IPS-18c (cell line): ENCODE measurements at regions not wholly inside any gene's neighbourhood (a gene's known extent, or its start where the extent isn't known, plus 50 kb on each side); places are given as distances from the start of the nearest gene placed in this dataset.
"Not testable (repeated sequence)": the region's sequence is repeated elsewhere in the genome, so short reads cannot be mapped to it uniquely, and the experiment has no call there.

Source experiments
- H3K4me3 ChIP-seq: 2 replicates; pipeline ENCODE4 v1.7.0; 2013; ENCODE audit warnings: low read depth, mild to moderate bottlenecking, low read length, moderate library complexity; ENCODE audit not compliant: insufficient read depth
- H3K9me3 ChIP-seq: one replicate; pipeline ENCODE4 v1.6.1; 2013; ENCODE audit warnings: mild to moderate bottlenecking, low read length, moderate library complexity; ENCODE audit not compliant: control insufficient read depth, insufficient read depth

GRCh38 chr5:89534331-89534730 is 651.3 kb upstream of the MEF2C start:
- Histone ChIP-seq H3K4me3 (no peak overlapping the region), H3K9me3 (no peaks in the 10 kb centered on the region)

- Histone ChIP-seq H3K9me3 (no peaks in the 10 kb centered on the region), H3K4me3 (no peak overlapping the region)
Observed at GRCh38 chr5:89524785-89525184, 641.8 kb upstream of the MEF2C start.

GRCh38 chr5:89523867-89524266 is 640.9 kb upstream of the MEF2C start:
- H3K4me3 ChIP-seq, H3K9me3 ChIP-seq: not testable (repeated sequence)

DNA sequence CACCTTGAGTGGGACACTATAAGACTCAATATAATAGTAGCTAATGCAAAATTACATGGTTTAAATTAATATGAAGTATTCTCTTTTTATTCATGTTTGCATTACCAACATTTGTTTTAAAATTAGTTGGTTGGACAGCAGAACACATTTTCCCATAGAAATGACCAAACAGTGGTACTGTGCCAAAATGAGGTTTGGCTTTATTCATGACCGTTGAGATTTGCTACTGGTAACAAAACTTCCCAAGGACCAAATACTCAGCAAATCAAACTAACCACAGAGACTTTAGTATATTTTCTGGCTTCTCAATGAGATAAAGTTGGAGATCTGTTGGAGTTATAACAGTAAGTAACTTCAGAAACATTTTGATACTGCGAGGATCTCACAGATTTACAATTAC is 637.8 kb upstream of the MEF2C start:
- Histone ChIP-seq H3K9me3 (no peaks in the 10 kb centered on the region), H3K4me3 (no peak overlapping the region)

DNA sequence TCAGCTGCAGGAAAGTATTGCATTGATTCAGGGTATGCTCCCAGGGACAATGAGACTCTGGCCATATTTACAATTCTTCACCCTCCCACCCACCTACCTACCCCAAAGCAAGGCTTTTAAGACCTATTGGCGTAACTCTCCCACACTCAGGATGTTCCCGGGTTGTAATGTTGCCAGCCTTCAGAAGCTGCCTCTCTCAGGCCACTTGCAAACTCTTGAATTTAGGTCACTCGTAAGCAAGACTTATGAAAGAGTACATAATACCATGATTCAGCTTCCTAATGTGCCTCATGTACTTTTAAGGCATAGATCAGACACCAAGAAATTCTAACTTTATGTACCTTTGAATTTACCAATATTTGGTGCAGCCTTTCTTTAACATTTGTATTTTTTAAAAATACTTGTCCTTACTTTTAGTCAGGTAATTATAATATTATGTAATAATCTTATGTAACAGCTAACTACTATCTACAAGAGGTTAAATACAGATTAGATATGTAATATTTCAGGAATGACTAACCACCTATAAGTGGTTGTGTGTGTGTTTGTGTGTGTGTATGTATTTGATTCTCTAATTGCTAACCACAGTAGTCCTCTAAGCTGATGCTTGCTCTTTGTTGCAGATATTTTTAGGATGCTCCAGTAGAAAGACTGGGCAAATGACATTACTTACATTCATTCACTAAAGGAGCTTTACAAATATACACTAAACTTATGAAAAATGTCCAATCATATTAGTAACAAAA is 630.5 kb upstream of the MEF2C start:
- Histone ChIP-seq H3K4me3 (no peak overlapping the region), H3K9me3 (no peaks in the 10 kb centered on the region)

DNA sequence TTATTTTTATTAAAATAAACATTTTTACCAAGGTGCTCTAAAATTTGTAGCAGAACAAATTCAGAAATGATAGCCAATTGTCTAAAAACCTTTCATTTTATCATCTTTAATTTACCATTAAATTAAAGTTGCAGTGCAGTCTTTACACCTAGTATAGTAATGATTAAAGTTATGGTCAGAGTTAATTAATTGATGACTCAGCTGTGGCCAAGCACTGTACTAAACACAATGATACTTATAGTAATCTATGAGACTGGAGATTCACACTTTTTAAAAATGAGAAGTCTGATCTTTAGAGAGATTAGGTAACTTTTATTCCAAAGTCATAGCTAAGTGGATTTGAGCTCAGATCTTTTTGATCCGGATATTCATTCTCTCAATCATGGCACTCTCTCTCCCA is 621.1 kb upstream of the MEF2C start:
- no peaks in the 10 kb centered on the region for H3K9me3 ChIP-seq
- H3K4me3 ChIP-seq: no peak overlapping the region

- H3K4me3 ChIP-seq: no peak overlapping the region
Observed at GRCh38 chr5:89499787-89500186, 616.8 kb upstream of the MEF2C start.

GRCh38 chr5:89498699-89499098 is 615.7 kb upstream of the MEF2C start:
- no peaks in the 10 kb centered on the region for H3K9me3 ChIP-seq
- no peak overlapping the region for H3K4me3 ChIP-seq

More at GRCh38 chr5:89499787-89500186, 616.8 kb upstream of the MEF2C start:
- no peaks in the 10 kb centered on the region for H3K9me3 ChIP-seq

DNA sequence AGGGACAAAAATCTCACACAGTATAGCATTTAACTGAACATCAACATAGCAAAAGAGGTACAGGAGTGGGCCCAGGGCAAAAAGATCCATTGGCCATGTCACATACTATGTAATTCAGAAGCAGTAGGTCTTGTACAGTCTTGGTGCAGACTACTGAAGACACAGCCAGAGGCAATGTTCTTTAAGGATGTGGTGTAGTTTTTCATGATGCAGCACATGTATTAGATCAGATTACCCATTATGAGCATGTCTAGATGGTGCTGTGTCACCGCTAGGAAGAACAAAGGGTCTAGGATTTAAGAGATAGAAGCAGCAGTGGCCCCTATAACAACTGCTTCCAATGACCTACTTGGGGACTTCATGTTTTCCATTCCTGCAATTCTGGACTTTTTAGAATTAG is 610.4 kb upstream of the MEF2C start:
- H3K9me3 ChIP-seq: no peaks in the 10 kb centered on the region

GRCh38 chr5:89484962-89485361 is 602.0 kb upstream of the MEF2C start:
- Histone ChIP-seq H3K9me3 (no peaks in the 10 kb centered on the region), H3K4me3 (no peak overlapping the region)

More for the DNA sequence above, 610.4 kb upstream of the MEF2C start:
- H3K4me3 ChIP-seq: no peak overlapping the region

- no peak overlapping the region for H3K4me3 ChIP-seq
- H3K9me3 ChIP-seq: no peaks in the 10 kb centered on the region
Observed at GRCh38 chr5:89480406-89481007, 597.5 kb upstream of the MEF2C start.

- Histone ChIP-seq H3K4me3 (no peak overlapping the region), H3K9me3 (no peaks in the 10 kb centered on the region)
Observed at GRCh38 chr5:89478851-89479250, 595.9 kb upstream of the MEF2C start.

GRCh38 chr5:89473196-89473595 is 590.2 kb upstream of the MEF2C start:
- no peaks in the 10 kb centered on the region for H3K9me3 ChIP-seq

GRCh38 chr5:89471541-89471940 is 588.6 kb upstream of the MEF2C start:
- no peak overlapping the region for H3K4me3 ChIP-seq

More at GRCh38 chr5:89473196-89473595, 590.2 kb upstream of the MEF2C start:
- H3K4me3 ChIP-seq: no peak overlapping the region

DNA sequence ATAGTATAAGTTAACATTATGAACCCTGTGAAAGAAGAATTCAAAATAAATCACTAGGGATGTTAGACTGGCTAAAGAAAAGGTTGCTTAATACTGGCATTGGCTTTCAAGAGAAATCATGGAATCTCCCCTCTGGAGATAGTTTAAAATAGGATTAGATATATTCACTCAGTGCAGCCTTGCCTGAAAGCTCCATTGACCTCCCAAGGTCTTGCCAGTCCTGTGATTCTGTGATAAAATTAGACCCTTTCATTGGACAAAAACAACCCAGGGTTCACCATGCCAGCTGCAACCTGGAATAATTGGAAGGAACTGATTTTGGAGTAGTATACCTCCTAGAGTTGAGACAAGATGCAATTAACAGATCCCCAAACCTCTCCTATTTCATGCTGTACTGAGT is 588.1 kb upstream of the MEF2C start:
- Histone ChIP-seq H3K9me3 (no peaks in the 10 kb centered on the region), H3K4me3 (no peak overlapping the region)

More at GRCh38 chr5:89471541-89471940, 588.6 kb upstream of the MEF2C start:
- no peaks in the 10 kb centered on the region for H3K9me3 ChIP-seq

- no peaks in the 10 kb centered on the region for H3K9me3 ChIP-seq
- no peak overlapping the region for H3K4me3 ChIP-seq
Observed at GRCh38 chr5:89470658-89471057, 587.7 kb upstream of the MEF2C start.

DNA sequence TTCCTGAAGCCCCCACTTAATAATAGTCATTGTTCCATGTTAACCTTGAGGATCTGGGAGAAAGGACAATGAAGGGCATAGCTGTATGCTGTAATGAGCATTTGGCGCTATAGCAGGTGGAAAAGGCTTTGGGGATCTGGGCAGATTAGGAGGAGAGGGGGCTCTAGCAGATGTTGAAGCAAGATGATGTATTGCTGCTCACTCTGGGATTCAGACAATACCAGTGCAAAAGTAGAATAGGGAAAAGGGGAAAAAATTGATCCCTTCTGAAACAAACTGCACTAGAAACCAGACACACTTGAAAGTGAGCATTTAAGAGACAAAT is 575.3 kb upstream of the MEF2C start:
- no peak overlapping the region for H3K4me3 ChIP-seq
- no peaks in the 10 kb centered on the region for H3K9me3 ChIP-seq

- no peak overlapping the region for H3K4me3 ChIP-seq
- no peaks in the 10 kb centered on the region for H3K9me3 ChIP-seq
Observed at GRCh38 chr5:89457411-89458331, 574.7 kb upstream of the MEF2C start.
